ENCODE measurements at regions not wholly inside any gene's neighbourhood (a gene's known extent, or its start where the extent isn't known, plus 50 kb on each side); places are given as distances from the start of the nearest gene placed in this dataset.
"Not testable (repeated sequence)": the region's sequence is repeated elsewhere in the genome, so short reads cannot be mapped to it uniquely, and the experiment has no call there.

DNA sequence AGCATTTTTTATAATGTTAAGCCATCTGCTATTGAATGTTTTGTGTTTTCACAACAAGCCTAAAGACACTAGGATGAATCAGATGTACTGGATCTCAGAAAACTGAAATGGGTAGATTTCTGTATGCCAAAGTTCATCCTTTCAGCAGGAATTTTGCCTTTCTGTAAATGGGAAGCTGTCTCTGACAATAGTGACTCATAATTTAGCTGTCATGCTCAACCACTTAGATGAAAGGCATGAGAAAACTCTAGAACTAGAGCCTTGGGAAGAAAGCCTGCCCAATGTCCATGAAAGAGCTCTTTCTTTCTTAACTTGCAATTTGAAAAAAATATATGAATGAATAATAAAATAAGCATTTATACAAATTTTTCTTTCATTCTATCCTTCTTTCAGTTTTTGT lies 616.0 kb upstream of the EDIL3 start:
- no peaks in the 10 kb centered on the region for H3K27me3 ChIP-seq
- no peaks in the 10 kb centered on the region for H3K9me3 ChIP-seq
- H3K36me3 ChIP-seq (ENCODE audit: low read depth, missing control alignments) = no peaks in the 10 kb centered on the region
- no peak for DNase-seq
- intact Hi-C loops (cut with DNase I; ENCODE audit: low total_unique reads) = no loop called here
- H3K4me3 ChIP-seq = no peak overlapping the region
- no peaks in the 10 kb centered on the region for H3K4me1 ChIP-seq
- H3K27ac ChIP-seq = no peak overlapping the region
- TF ChIP-seq CTCF (IDR thresholded peaks at IDR 0.05) (no peak), POLR2A (IDR thresholded peaks at IDR 0.05) (no peak)

DNA sequence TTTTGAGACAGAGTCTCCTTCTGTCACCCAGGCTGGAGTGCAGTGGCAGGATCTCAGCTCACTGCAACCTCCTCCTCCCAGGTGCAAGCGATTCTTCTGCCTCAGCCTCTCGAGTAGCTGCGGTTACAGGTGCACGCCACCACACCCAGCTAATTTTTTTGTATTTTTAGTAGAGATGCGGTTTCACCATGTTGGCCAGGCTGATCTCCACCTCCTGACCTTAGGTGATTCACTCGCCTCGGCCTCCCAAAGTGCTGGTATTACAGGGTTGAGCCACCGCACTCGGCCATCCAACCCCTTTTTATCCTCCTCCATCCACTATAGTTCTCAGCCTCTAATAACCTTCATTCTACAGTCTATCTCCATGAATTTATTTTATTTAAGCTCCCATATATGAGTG lies 617.3 kb upstream of the EDIL3 start:
- H3K4me1 ChIP-seq; DNase-seq; H3K27ac ChIP-seq; H3K4me3 ChIP-seq; intact Hi-C loops (cut with DNase I; ENCODE audit: low total_unique reads); H3K36me3 ChIP-seq (ENCODE audit: low read depth, missing control alignments); H3K9me3 ChIP-seq; H3K27me3 ChIP-seq: not testable (repeated sequence)
- 76 to 97% methylated on average over 9 of the region's 9 CpGs for WGBS, 2 donors

DNA sequence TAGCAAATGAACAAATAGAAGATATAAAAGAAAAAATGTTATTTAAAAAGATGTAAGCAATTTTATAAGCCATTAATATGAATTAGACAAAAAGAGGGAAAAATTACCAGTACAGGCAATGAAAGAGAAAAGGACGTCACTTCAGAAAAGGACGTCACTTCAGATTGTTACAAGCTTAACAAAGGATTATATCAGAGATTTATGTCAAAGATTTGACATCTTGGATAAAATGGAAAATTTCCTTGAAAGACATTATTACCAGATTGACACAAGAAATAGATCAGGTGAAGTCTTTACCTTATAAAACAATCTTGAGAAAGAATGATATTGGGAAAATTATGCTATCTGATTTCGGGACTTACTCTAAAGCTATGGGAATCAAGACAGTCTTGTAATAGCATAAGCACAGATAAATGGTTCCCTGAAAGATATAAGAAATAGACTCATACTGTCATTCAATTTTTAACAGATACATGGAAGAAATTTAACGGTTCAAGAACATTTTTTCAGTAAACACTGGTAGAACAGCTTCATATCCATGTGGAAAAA lies 625.4 kb upstream of the EDIL3 start:
- H3K4me1 ChIP-seq = no peaks in the 10 kb centered on the region
- 86 to 92% methylated on average over 4 of the region's 4 CpGs for WGBS, 2 donors
- H3K36me3 ChIP-seq (ENCODE audit: low read depth, missing control alignments) = no peaks in the 10 kb centered on the region
- H3K4me3 ChIP-seq = no peak overlapping the region
- intact Hi-C loops (cut with DNase I; ENCODE audit: low total_unique reads) = no loop called here
- no peak for TF ChIP-seq CTCF (IDR thresholded peaks at IDR 0.05)
- no peak for TF ChIP-seq POLR2A (IDR thresholded peaks at IDR 0.05)
- DNase-seq = no peak
- no peak overlapping the region for H3K27ac ChIP-seq
- no peaks in the 10 kb centered on the region for H3K9me3 ChIP-seq
- no peaks in the 10 kb centered on the region for H3K27me3 ChIP-seq

GRCh38 chr5:85017261-85017660 lies 632.6 kb upstream of the EDIL3 start:
- Histone ChIP-seq H3K4me1 (no peaks in the 10 kb centered on the region), H3K27ac (no peak overlapping the region), H3K9me3 (no peaks in the 10 kb centered on the region), H3K27me3 (no peaks in the 10 kb centered on the region), H3K4me3 (no peak overlapping the region), H3K36me3 (ENCODE audit: low read depth, missing control alignments) (no peaks in the 10 kb centered on the region)
- DNase-seq = no peak
- intact Hi-C loops (cut with DNase I; ENCODE audit: low total_unique reads) = no loop called here
- 82 to 87% methylated on average over 2 of the region's 2 CpGs for WGBS, 2 donors
- TF ChIP-seq CTCF (IDR thresholded peaks at IDR 0.05) = no peak
- TF ChIP-seq POLR2A (IDR thresholded peaks at IDR 0.05) = no peak

DNA sequence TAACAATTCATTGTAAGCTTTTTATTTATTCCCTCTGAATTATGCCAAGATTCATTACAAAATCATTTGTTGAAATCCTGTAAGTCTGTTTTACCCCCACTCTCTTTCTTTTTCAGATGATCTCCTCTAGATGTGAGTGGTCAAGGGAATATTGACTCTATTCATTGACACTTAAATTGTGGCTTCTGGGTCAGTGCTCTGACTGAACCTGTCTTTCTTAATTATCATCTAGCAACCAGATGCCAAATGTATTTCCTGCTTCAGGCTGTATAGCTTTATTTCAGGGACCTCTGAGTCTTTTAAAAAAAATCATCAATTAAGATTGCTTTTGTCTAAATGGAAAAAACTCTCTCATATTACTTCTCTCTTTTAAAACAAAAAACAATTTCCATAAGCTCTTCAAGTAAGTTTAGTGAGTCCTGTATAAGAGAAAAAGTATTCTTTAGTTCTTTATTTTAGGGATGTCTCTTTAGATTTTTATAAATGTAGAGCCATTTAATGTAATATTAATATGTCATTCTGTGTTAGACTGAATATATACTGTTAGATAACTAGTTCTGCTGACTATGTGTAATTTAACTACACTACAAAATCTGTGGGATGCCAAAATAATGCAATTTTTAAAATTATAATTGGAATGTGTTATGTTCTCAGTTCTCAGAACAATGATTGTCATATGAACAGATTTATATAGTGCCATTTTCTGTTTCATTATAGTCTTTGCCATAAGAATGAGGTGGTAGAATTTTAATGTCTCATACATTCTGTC lies 645.8 kb upstream of the EDIL3 start:
- TF ChIP-seq POLR2A (IDR thresholded peaks at IDR 0.05) (no peak), CTCF (IDR thresholded peaks at IDR 0.05) (no peak)
- no peaks in the 10 kb centered on the region for H3K27me3 ChIP-seq
- no peaks in the 10 kb centered on the region for H3K4me1 ChIP-seq
- DNase-seq = no peak
- no peaks in the 10 kb centered on the region for H3K36me3 ChIP-seq (ENCODE audit: low read depth, missing control alignments)
- intact Hi-C loops (cut with DNase I; ENCODE audit: low total_unique reads) = no loop called here
- no peak overlapping the region for H3K27ac ChIP-seq
- no peak overlapping the region for H3K4me3 ChIP-seq
- no peaks in the 10 kb centered on the region for H3K9me3 ChIP-seq
